HL-60 (cell line): ENCODE measurements at regions not wholly inside any gene's neighbourhood (a gene's known extent, or its start where the extent isn't known, plus 50 kb on each side); places are given as distances from the start of the nearest gene placed in this dataset.

ENCODE experiments used
- DNase-seq, 2 experiments: peaks; one replicate each; pipeline ENCODE4 v3.0.0-alpha.2; 2010 to 2020; ENCODE audit warnings: low read depth in 1 of 2, low spot score in 1 of 2
- H3K27ac ChIP-seq: fragments of 250-450 bp; sonication (Bioruptor Pico); replicated peaks from 2 replicates; pipeline ENCODE4 v1.5.1; 2020; ENCODE audit warnings: mild to moderate bottlenecking, moderate library complexity
- H3K27me3 ChIP-seq: fragments of 250-450 bp; sonication (Bioruptor Pico); 2 replicates; pipeline ENCODE4 v1.5.1; 2021; ENCODE audit warnings: mild to moderate bottlenecking, moderate library complexity; ENCODE audit not compliant: insufficient read depth, poor library complexity, severe bottlenecking
- H3K4me3 ChIP-seq: replicated peaks from 2 replicates; pipeline ENCODE4 v1.5.1; 2011; ENCODE audit warnings: mild to moderate bottlenecking, control low read depth, low read length; ENCODE audit not compliant: insufficient read depth
- GABPA ChIP-seq: IDR thresholded peaks from 2 replicates; pipeline ENCODE4 v1.6.1; 2012; ENCODE audit warnings: low read depth
- POLR2AphosphoS5 ChIP-seq: IDR thresholded peaks from 2 replicates; pipeline ENCODE4 v1.6.1; 2012; ENCODE audit warnings: low read depth
- SPI1 ChIP-seq: IDR thresholded peaks from 2 replicates; pipeline ENCODE4 v1.6.1; 2012; ENCODE audit warnings: low read depth, mild to moderate bottlenecking, borderline replicate concordance
- TF ChIP-seq, protein P1 (sequence below): IDR thresholded peaks from one replicate; pipeline ENCODE4 v1.5.1; 2011; ENCODE audit warnings: low read length, control low read depth, inconsistent platforms; ENCODE audit not compliant: insufficient read depth
- TF ChIP-seq, protein P2 (sequence below): IDR thresholded peaks from 2 replicates; pipeline ENCODE4 v1.6.1; 2012; ENCODE audit warnings: low read depth; ENCODE audit not compliant: insufficient replicate concordance

DNA sequence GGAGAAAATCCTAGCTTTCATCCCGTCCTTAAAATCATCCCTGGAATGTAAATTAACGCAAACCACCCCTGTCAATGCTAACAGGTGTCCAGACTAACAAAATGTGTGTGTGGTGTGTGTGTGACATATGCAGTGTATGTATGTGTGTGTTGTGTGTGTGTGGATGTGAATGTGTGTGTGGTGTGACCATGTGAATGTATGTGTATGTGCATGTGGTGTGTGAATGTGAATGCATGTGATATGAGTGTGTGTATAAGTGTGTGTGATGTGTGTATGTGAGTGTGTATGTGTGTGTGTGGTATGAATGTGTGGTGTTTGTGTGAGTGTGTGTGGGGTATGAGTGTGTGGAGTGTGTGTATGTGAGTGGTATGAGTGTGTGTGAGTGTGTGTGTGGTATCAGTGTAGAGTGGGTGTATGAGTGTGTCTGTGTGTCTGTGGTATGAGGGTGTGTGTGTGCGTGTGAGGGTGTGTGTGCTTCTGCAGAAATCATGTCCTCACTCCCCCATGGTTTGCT, 190.8 kb downstream of the TEX29 start:
- no peak overlapping the region for H3K27ac ChIP-seq
- no peaks in the 10 kb centered on the region for H3K27me3 ChIP-seq
- no peak for DNase-seq
- TF ChIP-seq GABPA (no peak), POLR2AphosphoS5 (no peak), SPI1 (no peak)
- TF ChIP-seq, protein P1, sequence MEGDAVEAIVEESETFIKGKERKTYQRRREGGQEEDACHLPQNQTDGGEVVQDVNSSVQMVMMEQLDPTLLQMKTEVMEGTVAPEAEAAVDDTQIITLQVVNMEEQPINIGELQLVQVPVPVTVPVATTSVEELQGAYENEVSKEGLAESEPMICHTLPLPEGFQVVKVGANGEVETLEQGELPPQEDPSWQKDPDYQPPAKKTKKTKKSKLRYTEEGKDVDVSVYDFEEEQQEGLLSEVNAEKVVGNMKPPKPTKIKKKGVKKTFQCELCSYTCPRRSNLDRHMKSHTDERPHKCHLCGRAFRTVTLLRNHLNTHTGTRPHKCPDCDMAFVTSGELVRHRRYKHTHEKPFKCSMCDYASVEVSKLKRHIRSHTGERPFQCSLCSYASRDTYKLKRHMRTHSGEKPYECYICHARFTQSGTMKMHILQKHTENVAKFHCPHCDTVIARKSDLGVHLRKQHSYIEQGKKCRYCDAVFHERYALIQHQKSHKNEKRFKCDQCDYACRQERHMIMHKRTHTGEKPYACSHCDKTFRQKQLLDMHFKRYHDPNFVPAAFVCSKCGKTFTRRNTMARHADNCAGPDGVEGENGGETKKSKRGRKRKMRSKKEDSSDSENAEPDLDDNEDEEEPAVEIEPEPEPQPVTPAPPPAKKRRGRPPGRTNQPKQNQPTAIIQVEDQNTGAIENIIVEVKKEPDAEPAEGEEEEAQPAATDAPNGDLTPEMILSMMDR = no peak
- TF ChIP-seq, protein P2, sequence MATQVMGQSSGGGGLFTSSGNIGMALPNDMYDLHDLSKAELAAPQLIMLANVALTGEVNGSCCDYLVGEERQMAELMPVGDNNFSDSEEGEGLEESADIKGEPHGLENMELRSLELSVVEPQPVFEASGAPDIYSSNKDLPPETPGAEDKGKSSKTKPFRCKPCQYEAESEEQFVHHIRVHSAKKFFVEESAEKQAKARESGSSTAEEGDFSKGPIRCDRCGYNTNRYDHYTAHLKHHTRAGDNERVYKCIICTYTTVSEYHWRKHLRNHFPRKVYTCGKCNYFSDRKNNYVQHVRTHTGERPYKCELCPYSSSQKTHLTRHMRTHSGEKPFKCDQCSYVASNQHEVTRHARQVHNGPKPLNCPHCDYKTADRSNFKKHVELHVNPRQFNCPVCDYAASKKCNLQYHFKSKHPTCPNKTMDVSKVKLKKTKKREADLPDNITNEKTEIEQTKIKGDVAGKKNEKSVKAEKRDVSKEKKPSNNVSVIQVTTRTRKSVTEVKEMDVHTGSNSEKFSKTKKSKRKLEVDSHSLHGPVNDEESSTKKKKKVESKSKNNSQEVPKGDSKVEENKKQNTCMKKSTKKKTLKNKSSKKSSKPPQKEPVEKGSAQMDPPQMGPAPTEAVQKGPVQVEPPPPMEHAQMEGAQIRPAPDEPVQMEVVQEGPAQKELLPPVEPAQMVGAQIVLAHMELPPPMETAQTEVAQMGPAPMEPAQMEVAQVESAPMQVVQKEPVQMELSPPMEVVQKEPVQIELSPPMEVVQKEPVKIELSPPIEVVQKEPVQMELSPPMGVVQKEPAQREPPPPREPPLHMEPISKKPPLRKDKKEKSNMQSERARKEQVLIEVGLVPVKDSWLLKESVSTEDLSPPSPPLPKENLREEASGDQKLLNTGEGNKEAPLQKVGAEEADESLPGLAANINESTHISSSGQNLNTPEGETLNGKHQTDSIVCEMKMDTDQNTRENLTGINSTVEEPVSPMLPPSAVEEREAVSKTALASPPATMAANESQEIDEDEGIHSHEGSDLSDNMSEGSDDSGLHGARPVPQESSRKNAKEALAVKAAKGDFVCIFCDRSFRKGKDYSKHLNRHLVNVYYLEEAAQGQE = no peak
- H3K4me3 ChIP-seq = no peak overlapping the region

GRCh38 chr13:111511805-111512504, 191.5 kb downstream of the TEX29 start:
- Histone ChIP-seq H3K27me3 (no peaks in the 10 kb centered on the region), H3K27ac (no peak overlapping the region), H3K4me3 (no peak overlapping the region)
- no peak for DNase-seq
- TF ChIP-seq, protein P1 = no peak

GRCh38 chr13:111512707-111513106, 192.3 kb downstream of the TEX29 start:
- DNase-seq = no peak
- H3K27me3 ChIP-seq = no peaks in the 10 kb centered on the region

More at GRCh38 chr13:111512707-111513106, 192.3 kb downstream of the TEX29 start:
- TF ChIP-seq SPI1 = no peak
- TF ChIP-seq, protein P2 = no peak
- no peak for TF ChIP-seq POLR2AphosphoS5
- TF ChIP-seq GABPA = no peak
- TF ChIP-seq, protein P1 = no peak
- H3K27ac ChIP-seq = no peak overlapping the region
- no peak overlapping the region for H3K4me3 ChIP-seq
